ENCODE measurements at regions not wholly inside any gene's neighbourhood (a gene's known extent, or its start where the extent isn't known, plus 50 kb on each side); places are given as distances from the start of the nearest gene placed in this dataset.

- no peak for DNase-seq (ENCODE audit: low spot score)
These were observed 82.7 kb downstream of the THAP12 start for GRCh38 chr11:76298255-76298654.

GRCh38 chr11:76296731-76297542 is 84.0 kb downstream of the THAP12 start:
- DNase-seq (ENCODE audit: low spot score): no peak

GRCh38 chr11:76293189-76293631 is 86.9 kb upstream of the WNT11 start:
- no peak for DNase-seq (ENCODE audit: low spot score)

GRCh38 chr11:76292583-76293188 is 86.4 kb upstream of the WNT11 start:
- DNase-seq (ENCODE audit: low spot score): no peak

- DNase-seq (ENCODE audit: low spot score): no peak
These were observed 85.5 kb upstream of the WNT11 start for GRCh38 chr11:76291576-76292526.

- peak; percentile 8 for DNase-seq (ENCODE audit: low spot score)
These were observed 82.1 kb upstream of the WNT11 start for GRCh38 chr11:76288166-76288980.

- DNase-seq (ENCODE audit: low spot score): no peak
These were observed 80.9 kb upstream of the WNT11 start for GRCh38 chr11:76287227-76287626.

- no peak for DNase-seq (ENCODE audit: low spot score)
These were observed 79.2 kb upstream of the WNT11 start for GRCh38 chr11:76285397-76286104.

- DNase-seq (ENCODE audit: low spot score): no peak
These were observed 77.9 kb upstream of the WNT11 start for GRCh38 chr11:76284161-76284560.

GRCh38 chr11:76282811-76283595 is 76.7 kb upstream of the WNT11 start:
- DNase-seq (ENCODE audit: low spot score): no peak

GRCh38 chr11:76282172-76282571 is 75.9 kb upstream of the WNT11 start:
- DNase-seq (ENCODE audit: low spot score): no peak

- DNase-seq (ENCODE audit: low spot score): no peak
These were observed 75.2 kb upstream of the WNT11 start for GRCh38 chr11:76281558-76281906.

- no peak for DNase-seq (ENCODE audit: low spot score)
These were observed 74.7 kb upstream of the WNT11 start for GRCh38 chr11:76280882-76281557.

- DNase-seq (ENCODE audit: low spot score): no peak
These were observed 74.0 kb upstream of the WNT11 start for GRCh38 chr11:76280151-76280881.

- DNase-seq (ENCODE audit: low spot score): no peak
These were observed 73.3 kb upstream of the WNT11 start for GRCh38 chr11:76279646-76280045.

GRCh38 chr11:76279038-76279437 is 72.7 kb upstream of the WNT11 start:
- DNase-seq (ENCODE audit: low spot score): no peak

GRCh38 chr11:76278526-76278925 is 72.2 kb upstream of the WNT11 start:
- DNase-seq (ENCODE audit: low spot score): no peak

GRCh38 chr11:76277298-76278175 is 71.2 kb upstream of the WNT11 start:
- no peak for DNase-seq (ENCODE audit: low spot score)
